CD14-positive monocyte (primary cell): ENCODE measurements at regions not wholly inside any gene's neighbourhood (a gene's known extent, or its start where the extent isn't known, plus 50 kb on each side); places are given as distances from the start of the nearest gene placed in this dataset.

Experiments
- DNase-seq, 3 donors: peaks; one replicate each; pipeline ENCODE4 v3.0.0-alpha.2; 2011 to 2022
- H2AFZ ChIP-seq: 2 replicates; pipeline ENCODE4 v1.6.0; 2012; ENCODE audit warnings: mild to moderate bottlenecking, low read depth, low read length, inconsistent platforms; ENCODE audit not compliant: insufficient read depth, poor library complexity, severe bottlenecking
- H3K27ac ChIP-seq, 2 donors: 1 replicate in 1 of 2; 2 replicates in 1 of 2; pipeline ENCODE4 v1.5.1; 2012 to 2013; ENCODE audit warnings: low read length in 2 of 2, control low read depth in 1 of 2, inconsistent platforms in 1 of 2, low read depth in 1 of 2, mild to moderate bottlenecking in 1 of 2
- H3K27me3 ChIP-seq, 2 donors: one replicate each; pipeline versions ENCODE4 v1.6.0 to v1.6.1; 2011 to 2013; ENCODE audit warnings: low read length in 2 of 2; ENCODE audit not compliant: control insufficient read depth in 2 of 2, insufficient read depth in 2 of 2
- H3K36me3 ChIP-seq, 2 donors: replicated peaks in 1 of 2; 1 replicate in 1 of 2; 2 replicates in 1 of 2; pipeline versions ENCODE4 v1.5.1 to v1.6.1; 2012 to 2013; ENCODE audit warnings: low read length in 2 of 2, control low read depth in 1 of 2, inconsistent platforms in 1 of 2, mild to moderate bottlenecking in 1 of 2; ENCODE audit not compliant: insufficient read depth in 2 of 2, control insufficient read depth in 1 of 2
- H3K4me1 ChIP-seq, 2 donors: 1 replicate in 1 of 2; 2 replicates in 1 of 2; pipeline versions ENCODE4 v1.5.1 to v1.6.1; 2012 to 2013; ENCODE audit warnings: low read length in 2 of 2, control low read depth in 1 of 2, inconsistent platforms in 1 of 2, mild to moderate bottlenecking in 1 of 2, moderate library complexity in 1 of 2; ENCODE audit not compliant: insufficient read depth in 2 of 2, control insufficient read depth in 1 of 2
- H3K4me2 ChIP-seq: replicated peaks from 2 replicates; pipeline ENCODE3; 2012; ENCODE audit warnings: low read length, moderate library complexity, mild to moderate bottlenecking; ENCODE audit not compliant: poor library complexity, severe bottlenecking; ENCODE audit errors: extremely low read depth
- H3K4me3 ChIP-seq, 3 experiments: fragments of 200-600 bp in 1 of 3; sonication (generic) in 1 of 3; replicated peaks in 1 of 3; 1 replicate in 2 of 3; 2 replicates in 1 of 3; pipeline ENCODE4 v1.5.1; 2011 to 2013; ENCODE audit warnings: low read length in 3 of 3, mild to moderate bottlenecking in 3 of 3, control low read depth in 2 of 3, low read depth in 2 of 3, inconsistent platforms in 1 of 3, moderate library complexity in 1 of 3
- H3K79me2 ChIP-seq: 2 replicates; pipeline ENCODE4 v1.6.0; 2012; ENCODE audit warnings: mild to moderate bottlenecking, control low read depth, inconsistent platforms, low read length, moderate library complexity; ENCODE audit not compliant: insufficient read depth
- H3K9ac ChIP-seq: 2 replicates; pipeline ENCODE4 v1.6.0; 2017; ENCODE audit warnings: low read length, mild to moderate bottlenecking; ENCODE audit not compliant: insufficient read depth, poor library complexity, severe bottlenecking
- H3K9me3 ChIP-seq, 2 donors: replicated peaks in 1 of 2; 1 replicate in 1 of 2; 2 replicates in 1 of 2; pipeline versions ENCODE4 v1.5.1 to v1.6.1; 2012 to 2013; ENCODE audit warnings: low read length in 2 of 2, control low read depth in 1 of 2; ENCODE audit not compliant: control insufficient read depth in 1 of 2, insufficient read depth in 1 of 2
- H4K20me1 ChIP-seq: 2 replicates; pipeline ENCODE4 v1.6.0; 2012; ENCODE audit warnings: mild to moderate bottlenecking, low read length, control low read depth, moderate library complexity; ENCODE audit not compliant: insufficient read depth
- H3K27ac Mint-ChIP-seq, 7 donors: one replicate each; pipeline ENCODE4 v1.8.0; 2020; ENCODE audit warnings: mild to moderate bottlenecking in 7 of 7, mixed read lengths in 7 of 7, moderate library complexity in 6 of 7, inconsistent platforms in 2 of 7
- H3K27me3 Mint-ChIP-seq, 3 donors: one replicate each; pipeline ENCODE4 v1.8.0; 2021 to 2022; ENCODE audit warnings: low read depth in 3 of 3, mild to moderate bottlenecking in 3 of 3, mixed read lengths in 3 of 3, moderate library complexity in 3 of 3, inconsistent platforms in 1 of 3
- H3K36me3 Mint-ChIP-seq, 2 donors: one replicate each; pipeline ENCODE4 v1.8.0; 2020; ENCODE audit warnings: mixed read lengths in 2 of 2, inconsistent platforms in 1 of 2, mild to moderate bottlenecking in 1 of 2
- H3K4me1 Mint-ChIP-seq: one replicate; pipeline ENCODE4 v1.8.0; 2020; ENCODE audit warnings: mild to moderate bottlenecking, mixed read lengths
- H3K4me3 Mint-ChIP-seq, 2 donors: one replicate each; pipeline ENCODE4 v1.8.0; 2020; ENCODE audit warnings: mild to moderate bottlenecking in 2 of 2, mixed read lengths in 2 of 2, moderate library complexity in 1 of 2
- H3K9me3 Mint-ChIP-seq, 7 donors: one replicate each; pipeline ENCODE4 v1.8.0; 2020 to 2022; ENCODE audit warnings: mixed read lengths in 7 of 7, mild to moderate bottlenecking in 6 of 7, moderate library complexity in 6 of 7, inconsistent platforms in 2 of 7
- WGBS: methylation state at CpG from one replicate; pipeline ENCODE4 v1.1.5; 2013; ENCODE audit warnings: missing lambda C conversion rate; ENCODE audit not compliant: insufficient coverage; 5-methylcytosine and 5-hydroxymethylcytosine counted together
- intact Hi-C, 2 donors: fragments of 100-400 bp; cut with micrococcal nuclease; formaldehyde crosslinking; loops; one replicate each; pipeline versions ENCODE4 v1.15.0 to v1.15.1; 2023
- TF ChIP-seq, protein P1 (sequence below): fragments of 200-600 bp; IDR thresholded peaks from one replicate; pipeline ENCODE4 v1.8.0; 2022; ENCODE audit warnings: antibody characterized with exemption, mild to moderate bottlenecking

GRCh38 chr7:46999866-47000265, 582.0 kb downstream of the TNS3 start:
- H3K9ac ChIP-seq: no peak overlapping the region
- no peaks in the 10 kb centered on the region for H4K20me1 ChIP-seq
- H3K27me3 Mint-ChIP-seq: peaks cover 0 to 1% (median 0%) of the 10 kb centered on the region in 3 donors
- no peak overlapping the region for H3K27ac Mint-ChIP-seq
- no peaks in the 10 kb centered on the region for H3K4me1 Mint-ChIP-seq
- TF ChIP-seq, protein P1, sequence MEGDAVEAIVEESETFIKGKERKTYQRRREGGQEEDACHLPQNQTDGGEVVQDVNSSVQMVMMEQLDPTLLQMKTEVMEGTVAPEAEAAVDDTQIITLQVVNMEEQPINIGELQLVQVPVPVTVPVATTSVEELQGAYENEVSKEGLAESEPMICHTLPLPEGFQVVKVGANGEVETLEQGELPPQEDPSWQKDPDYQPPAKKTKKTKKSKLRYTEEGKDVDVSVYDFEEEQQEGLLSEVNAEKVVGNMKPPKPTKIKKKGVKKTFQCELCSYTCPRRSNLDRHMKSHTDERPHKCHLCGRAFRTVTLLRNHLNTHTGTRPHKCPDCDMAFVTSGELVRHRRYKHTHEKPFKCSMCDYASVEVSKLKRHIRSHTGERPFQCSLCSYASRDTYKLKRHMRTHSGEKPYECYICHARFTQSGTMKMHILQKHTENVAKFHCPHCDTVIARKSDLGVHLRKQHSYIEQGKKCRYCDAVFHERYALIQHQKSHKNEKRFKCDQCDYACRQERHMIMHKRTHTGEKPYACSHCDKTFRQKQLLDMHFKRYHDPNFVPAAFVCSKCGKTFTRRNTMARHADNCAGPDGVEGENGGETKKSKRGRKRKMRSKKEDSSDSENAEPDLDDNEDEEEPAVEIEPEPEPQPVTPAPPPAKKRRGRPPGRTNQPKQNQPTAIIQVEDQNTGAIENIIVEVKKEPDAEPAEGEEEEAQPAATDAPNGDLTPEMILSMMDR: no peak
- H3K27me3 ChIP-seq: no peaks in the 10 kb centered on the region
- no peaks in the 10 kb centered on the region for H3K36me3 ChIP-seq
- no peaks in the 10 kb centered on the region for H3K36me3 Mint-ChIP-seq
- intact Hi-C loops: no loop called here
- peaks cover 0 to 10% (median 0%) of the 10 kb centered on the region in 7 donors for H3K9me3 Mint-ChIP-seq
- no peaks in the 10 kb centered on the region for H3K79me2 ChIP-seq
- H3K4me2 ChIP-seq: no peak overlapping the region
- H3K4me3 Mint-ChIP-seq: no peak overlapping the region
- no peak overlapping the region for H3K4me3 ChIP-seq
- H3K27ac ChIP-seq: no peak overlapping the region
- no peaks in the 10 kb centered on the region for H3K4me1 ChIP-seq
- H3K9me3 ChIP-seq: no peaks in the 10 kb centered on the region
- no peak for DNase-seq
- H2AFZ ChIP-seq: no peak overlapping the region

GRCh38 chr7:46996972-46997371, 584.9 kb downstream of the TNS3 start:
- H2AFZ ChIP-seq: no peak overlapping the region

More at GRCh38 chr7:46996972-46997371, 584.9 kb downstream of the TNS3 start:
- no peaks in the 10 kb centered on the region for H3K4me1 Mint-ChIP-seq
- WGBS: 100% methylated on average over 1 of the region's 3 CpGs
- H3K27ac Mint-ChIP-seq: peak overlapping the region in 1 of 7 donors; percentile 2
- DNase-seq: no peak
- no peak overlapping the region for H3K27ac ChIP-seq
- H3K27me3 ChIP-seq: no peaks in the 10 kb centered on the region
- no peak overlapping the region for H3K4me3 Mint-ChIP-seq
- H3K36me3 ChIP-seq: no peaks in the 10 kb centered on the region
- no peaks in the 10 kb centered on the region for H3K79me2 ChIP-seq
- TF ChIP-seq, protein P1: no peak
- intact Hi-C loops: no loop called here
- H3K4me1 ChIP-seq: no peaks in the 10 kb centered on the region
- H3K27me3 Mint-ChIP-seq: peaks cover 0 to 1% (median 0%) of the 10 kb centered on the region in 3 donors
- no peak overlapping the region for H3K4me3 ChIP-seq
- H3K4me2 ChIP-seq: no peak overlapping the region
- no peaks in the 10 kb centered on the region for H3K36me3 Mint-ChIP-seq
- H3K9me3 Mint-ChIP-seq: peaks cover 0 to 9% (median 0%) of the 10 kb centered on the region in 7 donors
- H3K9me3 ChIP-seq: no peaks in the 10 kb centered on the region
- H4K20me1 ChIP-seq: no peaks in the 10 kb centered on the region
- no peak overlapping the region for H3K9ac ChIP-seq
